Endothelial cell of umbilical vein (primary cell): ENCODE measurements at regions not wholly inside any gene's neighbourhood (a gene's known extent, or its start where the extent isn't known, plus 50 kb on each side); places are given as distances from the start of the nearest gene placed in this dataset.

Experiments
- CTCF ChIP-seq, 2 donors: IDR thresholded peaks; 1 replicate in 1 of 2; 2 replicates in 1 of 2; pipeline ENCODE4 v1.5.1; 2011; ENCODE audit warnings: low read length in 2 of 2, mild to moderate bottlenecking in 2 of 2, moderate library complexity in 2 of 2, control low read depth in 1 of 2, inconsistent platforms in 1 of 2, low read depth in 1 of 2; ENCODE audit not compliant: insufficient read depth in 1 of 2; ENCODE audit errors: extremely low read depth in 1 of 2
- EZH2 ChIP-seq: IDR thresholded peaks from 2 replicates; pipeline ENCODE4 v1.6.1; 2012; ENCODE audit warnings: borderline replicate concordance, low read depth, mild to moderate bottlenecking, moderate library complexity, low read length, inconsistent platforms; ENCODE audit not compliant: severe bottlenecking
- JUN ChIP-seq: IDR thresholded peaks from 2 replicates; pipeline ENCODE4 v1.6.1; 2011; ENCODE audit warnings: borderline replicate concordance, low read depth; ENCODE audit not compliant: insufficient read length, insufficient read depth
- MAX ChIP-seq: IDR thresholded peaks from 2 replicates; pipeline ENCODE4 v1.6.1; 2011; ENCODE audit not compliant: insufficient read depth, insufficient read length
- POLR2A ChIP-seq: IDR thresholded peaks from 2 replicates; pipeline ENCODE4 v1.6.1; 2012; ENCODE audit warnings: low read depth, mild to moderate bottlenecking, control low read depth, low read length

GRCh38 chr22:46072110-46072881 lies 78.0 kb upstream of the PPARA start:
- TF ChIP-seq MAX (no peak), CTCF (IDR thresholded peaks at IDR 0.05; ENCODE audit: extremely low read depth in 1 of 2, insufficient read depth in 1 of 2, low read depth in 1 of 2, low read length in 2 of 2) (no peak), POLR2A (no peak), EZH2 (no peak), JUN (no peak)
